ENCODE measurements at regions not wholly inside any gene's neighbourhood (a gene's known extent, or its start where the extent isn't known, plus 50 kb on each side); places are given as distances from the start of the nearest gene placed in this dataset.
"Not testable (repeated sequence)": the region's sequence is repeated elsewhere in the genome, so short reads cannot be mapped to it uniquely, and the experiment has no call there.

- DNase-seq = not testable (repeated sequence)
Measured at GRCh38 chr14:48258703-48259102, 583.3 kb upstream of the MDGA2 start.

GRCh38 chr14:48253020-48253419 lies 577.6 kb upstream of the MDGA2 start:
- no peak for DNase-seq

GRCh38 chr14:48251290-48251689 lies 575.9 kb upstream of the MDGA2 start:
- DNase-seq = no peak

GRCh38 chr14:48250575-48250974 lies 575.2 kb upstream of the MDGA2 start:
- DNase-seq = no peak

GRCh38 chr14:48247977-48248376 lies 572.6 kb upstream of the MDGA2 start:
- DNase-seq = no peak

- DNase-seq = no peak
Measured at GRCh38 chr14:48243900-48244299, 568.5 kb upstream of the MDGA2 start.

GRCh38 chr14:48229091-48229490 lies 553.7 kb upstream of the MDGA2 start:
- DNase-seq = no peak

- no peak for DNase-seq
Measured at GRCh38 chr14:48193893-48194292, 518.5 kb upstream of the MDGA2 start.

GRCh38 chr14:48149624-48150023 lies 474.2 kb upstream of the MDGA2 start:
- not testable (repeated sequence) for DNase-seq

GRCh38 chr14:48140804-48141203 lies 465.4 kb upstream of the MDGA2 start:
- DNase-seq = no peak

GRCh38 chr14:48129472-48129871 lies 454.1 kb upstream of the MDGA2 start:
- no peak for DNase-seq

- no peak for DNase-seq
Measured at GRCh38 chr14:48127674-48128073, 452.3 kb upstream of the MDGA2 start.

- DNase-seq = no peak
Measured at GRCh38 chr14:48125654-48126053, 450.2 kb upstream of the MDGA2 start.

GRCh38 chr14:48113713-48114112 lies 438.3 kb upstream of the MDGA2 start:
- no peak for DNase-seq

- DNase-seq = no peak
Measured at GRCh38 chr14:48111151-48111550, 435.7 kb upstream of the MDGA2 start.

- no peak for DNase-seq
Measured at GRCh38 chr14:48107646-48108045, 432.2 kb upstream of the MDGA2 start.

GRCh38 chr14:48096897-48097296 lies 421.5 kb upstream of the MDGA2 start:
- no peak for DNase-seq

GRCh38 chr14:48086516-48086915 lies 411.1 kb upstream of the MDGA2 start:
- no peak for DNase-seq

- DNase-seq = no peak
Measured at GRCh38 chr14:48075487-48075886, 400.1 kb upstream of the MDGA2 start.

- no peak for DNase-seq
Measured at GRCh38 chr14:48052973-48053372, 377.6 kb upstream of the MDGA2 start.

GRCh38 chr14:48035836-48036235 lies 360.4 kb upstream of the MDGA2 start:
- DNase-seq = no peak

- no peak for DNase-seq
Measured at GRCh38 chr14:48027115-48027514, 351.7 kb upstream of the MDGA2 start.

- DNase-seq = no peak
Measured at GRCh38 chr14:48023881-48024280, 348.5 kb upstream of the MDGA2 start.

GRCh38 chr14:48011484-48011883 lies 336.1 kb upstream of the MDGA2 start:
- DNase-seq = not testable (repeated sequence)

- no peak for DNase-seq
Measured at GRCh38 chr14:48008646-48009045, 333.2 kb upstream of the MDGA2 start.

GRCh38 chr14:48005986-48006385 lies 330.6 kb upstream of the MDGA2 start:
- no peak for DNase-seq

Data from occipital lobe (tissue), 1 donor.